ENCODE measurements at regions not wholly inside any gene's neighbourhood (a gene's known extent, or its start where the extent isn't known, plus 50 kb on each side); places are given as distances from the start of the nearest gene placed in this dataset.
"Not testable (repeated sequence)": the region's sequence is repeated elsewhere in the genome, so short reads cannot be mapped to it uniquely, and the experiment has no call there.

GRCh38 chr3:74921676-74922075 is 307.2 kb upstream of the CNTN3 start:
- DNase-seq = no peak

- DNase-seq = no peak
These were observed 306.4 kb upstream of the CNTN3 start for GRCh38 chr3:74920721-74921350.

- no peak for DNase-seq
These were observed 302.2 kb upstream of the CNTN3 start for GRCh38 chr3:74916696-74917095.

GRCh38 chr3:74906181-74906580 is 291.7 kb upstream of the CNTN3 start:
- no peak for DNase-seq

GRCh38 chr3:74905478-74905877 is 291.0 kb upstream of the CNTN3 start:
- no peak for DNase-seq

- no peak for DNase-seq
These were observed 290.2 kb upstream of the CNTN3 start for GRCh38 chr3:74904646-74905045.

GRCh38 chr3:74899796-74900516 is 285.5 kb upstream of the CNTN3 start:
- DNase-seq = not testable (repeated sequence)

DNA sequence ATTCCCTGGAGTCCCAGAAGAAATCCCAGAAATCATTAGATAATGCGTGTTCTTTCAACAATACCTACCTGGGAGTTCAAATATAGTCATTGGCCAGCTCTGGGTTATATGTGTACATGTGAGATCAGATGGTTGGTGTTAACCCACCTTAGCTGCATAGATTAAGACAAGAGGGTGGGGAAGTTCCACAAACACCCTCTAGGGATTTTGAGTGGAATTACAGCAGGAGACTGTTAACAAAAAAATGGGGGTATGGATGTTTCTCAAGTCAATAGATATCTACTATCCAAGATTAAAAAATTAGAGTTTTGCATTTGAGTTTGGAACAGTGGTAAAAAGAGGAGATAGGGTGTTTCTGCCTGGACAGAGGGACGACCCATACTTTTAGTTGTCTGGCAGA is 282.5 kb upstream of the CNTN3 start:
- DNase-seq = no peak

GRCh38 chr3:74891312-74891711 is 276.9 kb upstream of the CNTN3 start:
- no peak for DNase-seq

GRCh38 chr3:74883690-74884089 is 269.2 kb upstream of the CNTN3 start:
- no peak for DNase-seq

DNA sequence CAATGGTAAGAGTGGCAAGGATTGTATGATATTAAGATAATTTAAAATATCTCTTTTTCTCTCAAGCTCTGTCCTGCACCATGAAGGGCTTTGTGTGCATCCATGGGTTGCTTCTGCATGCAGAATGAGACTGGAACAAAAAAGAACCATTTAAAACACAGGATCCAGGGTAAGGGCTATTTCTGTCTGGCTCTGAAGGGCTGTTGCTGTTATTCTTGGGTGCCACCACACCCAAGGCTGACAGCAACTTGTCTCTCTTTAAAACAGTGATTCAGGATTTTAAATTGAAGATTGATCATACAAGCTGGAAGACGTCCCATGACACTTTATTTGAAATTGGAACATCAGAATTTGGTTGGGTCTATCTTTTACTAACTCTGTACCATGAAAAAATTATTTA is 268.8 kb upstream of the CNTN3 start:
- no peak for DNase-seq

DNA sequence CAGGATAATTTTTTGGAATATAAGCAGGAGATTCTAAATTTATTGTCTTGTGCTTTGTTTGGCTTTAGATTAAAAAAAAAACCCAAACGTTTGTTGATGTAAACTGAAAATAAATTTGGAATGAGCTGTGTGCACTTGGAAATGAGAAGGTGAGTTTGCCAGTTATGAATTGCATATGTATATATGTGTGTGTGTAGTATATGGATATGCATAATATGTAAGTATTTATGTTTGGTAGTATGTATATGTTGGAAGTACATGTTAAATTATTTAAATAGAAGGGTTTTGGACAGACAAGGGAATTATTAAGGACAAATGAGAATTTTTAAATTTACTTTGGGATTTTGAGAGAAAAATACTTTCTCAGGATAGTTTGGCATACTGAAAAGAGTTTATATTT is 265.8 kb upstream of the CNTN3 start:
- DNase-seq = no peak

DNA sequence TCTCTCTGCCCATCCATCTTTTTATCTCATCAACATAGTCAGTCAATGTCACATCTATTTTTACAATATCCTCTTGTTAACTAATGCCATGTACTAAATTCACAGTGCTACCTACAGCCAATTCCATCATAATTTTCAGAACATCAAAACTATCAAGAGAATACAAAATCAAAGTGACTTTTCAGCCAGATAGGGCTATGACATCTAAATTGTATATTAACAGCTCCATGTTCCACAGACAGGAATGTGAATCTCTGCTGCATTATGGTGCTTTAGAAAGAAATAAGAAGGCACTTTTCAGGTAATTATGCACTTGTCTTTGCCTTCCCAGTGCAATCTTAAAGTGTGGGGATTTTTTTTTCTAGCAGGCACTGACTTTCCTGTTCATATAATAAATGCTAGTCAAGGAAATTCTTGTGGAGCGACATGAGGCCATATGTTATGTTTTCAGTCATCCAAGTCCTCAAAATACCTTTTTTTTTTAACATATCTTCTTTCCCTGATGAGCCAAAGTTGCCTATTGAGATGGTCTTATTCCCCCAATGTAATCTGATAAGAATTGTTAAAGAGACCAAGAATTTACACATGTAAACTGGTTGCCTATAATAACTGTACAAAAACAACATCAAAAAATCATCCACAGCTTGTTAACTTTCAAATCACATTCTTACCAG is 252.0 kb upstream of the CNTN3 start:
- no peak for DNase-seq

GRCh38 chr3:74862476-74862875 is 248.0 kb upstream of the CNTN3 start:
- peak; percentile 42 for DNase-seq

GRCh38 chr3:74861211-74861610 is 246.8 kb upstream of the CNTN3 start:
- DNase-seq = no peak

DNA sequence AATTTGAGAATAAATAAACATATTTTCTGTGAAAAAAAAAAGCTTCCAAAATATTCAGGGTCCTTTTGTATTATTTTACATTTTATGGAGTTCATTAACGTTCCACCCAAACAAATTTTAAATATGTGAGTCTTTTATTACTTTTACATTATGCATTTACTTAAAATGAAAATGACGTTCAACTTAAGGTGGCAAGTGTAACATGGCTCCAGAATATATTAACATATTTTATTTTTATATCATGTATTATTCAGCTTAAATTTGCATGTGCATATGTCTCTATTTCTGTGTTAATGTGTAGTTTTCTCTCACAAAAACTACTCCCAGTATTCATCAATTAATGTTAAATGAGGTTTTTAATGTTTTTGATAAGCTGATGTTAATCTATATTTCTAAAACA is 243.6 kb upstream of the CNTN3 start:
- no peak for DNase-seq

DNA sequence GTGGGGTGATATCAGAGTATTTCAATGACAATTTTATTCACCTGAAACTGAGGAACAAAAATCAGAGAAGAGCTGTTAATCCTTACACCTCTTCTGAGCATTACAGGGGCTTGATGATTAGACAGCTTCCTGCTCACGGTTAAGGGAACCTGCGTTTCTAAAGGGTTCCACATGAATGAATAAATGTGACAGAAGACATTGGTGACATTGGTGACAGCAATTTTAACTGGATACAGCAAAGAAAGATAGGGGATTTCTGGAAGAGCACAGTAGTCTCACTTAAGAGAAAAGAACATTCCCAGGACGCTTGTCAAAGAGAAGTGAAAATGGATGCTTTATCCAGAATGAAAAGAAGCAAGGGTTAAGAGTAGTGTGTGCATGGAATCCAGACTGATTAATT is 235.9 kb upstream of the CNTN3 start:
- DNase-seq = no peak

DNA sequence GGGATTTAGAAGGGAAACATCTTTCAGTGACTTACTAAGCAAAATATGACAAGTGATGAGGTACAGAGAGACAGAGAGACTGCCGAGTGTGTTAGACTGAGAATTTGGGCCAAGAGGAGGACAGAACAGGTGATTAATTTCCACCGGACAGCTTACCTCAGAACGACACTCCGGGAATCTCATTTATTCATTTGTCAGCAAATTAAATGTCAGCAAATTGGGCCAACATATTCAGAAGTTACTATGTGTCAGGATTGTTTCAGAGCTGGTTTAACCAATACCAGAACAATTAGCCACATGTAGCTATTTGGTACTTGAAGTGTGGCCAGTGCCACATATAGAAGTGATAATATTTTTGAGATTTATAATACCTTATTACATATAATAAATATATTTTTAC is 232.6 kb upstream of the CNTN3 start:
- DNase-seq = no peak

DNA sequence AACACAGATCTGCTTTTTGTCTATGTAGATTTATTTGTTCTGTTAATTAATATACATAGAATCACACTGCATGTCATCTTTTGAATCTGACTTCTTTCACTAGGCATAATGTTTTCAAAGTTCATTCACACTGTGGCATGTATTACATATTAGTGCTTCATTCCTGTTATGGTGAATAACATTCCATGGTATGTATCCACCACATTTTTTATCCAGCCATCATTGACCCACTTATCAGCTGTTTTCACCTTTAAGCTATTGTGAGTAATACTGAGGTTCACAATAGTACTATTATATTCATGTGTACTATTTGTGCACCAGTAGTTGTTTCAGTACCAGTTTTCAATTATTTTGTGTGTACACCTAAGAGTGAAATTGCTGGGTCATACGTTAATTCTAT is 230.6 kb upstream of the CNTN3 start:
- no peak for DNase-seq

DNA sequence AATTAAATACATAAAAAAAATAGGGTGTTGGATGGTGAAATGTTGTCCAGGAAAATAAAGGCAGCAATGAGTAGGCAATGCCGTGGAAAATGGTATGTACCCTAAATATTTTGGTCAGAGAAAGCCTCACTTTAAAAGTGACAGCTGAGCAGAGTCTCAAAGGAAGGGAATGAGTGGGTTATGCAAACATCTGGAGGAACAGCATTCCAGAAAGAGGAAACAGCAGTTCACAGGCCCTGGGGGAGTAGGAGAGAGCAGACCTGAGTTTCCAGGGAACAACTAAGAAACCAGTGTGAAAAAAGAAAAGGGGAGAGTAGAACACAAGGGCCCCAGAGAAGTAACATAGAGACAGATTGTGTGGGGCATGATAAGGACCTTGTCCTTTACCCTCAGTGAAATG is 230.0 kb upstream of the CNTN3 start:
- DNase-seq = no peak

DNA sequence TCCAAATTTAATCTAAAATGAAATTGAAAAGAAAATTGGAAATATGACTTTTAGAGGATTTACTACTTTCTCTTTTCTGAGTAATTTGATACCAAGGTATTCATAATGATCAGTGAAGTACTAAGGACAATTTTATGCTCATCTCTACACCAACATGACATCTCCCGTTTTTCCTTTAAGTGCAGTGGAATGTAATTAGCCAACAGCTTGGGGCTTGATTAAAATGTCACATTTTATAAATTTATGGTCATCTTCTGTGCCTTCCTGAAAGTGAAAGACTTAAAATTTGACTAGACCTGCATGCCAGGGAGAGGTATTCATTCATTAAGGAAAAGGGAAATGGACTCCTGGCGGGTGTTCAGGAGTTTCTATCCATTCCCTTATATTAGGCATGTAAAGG is 228.2 kb upstream of the CNTN3 start:
- no peak for DNase-seq

GRCh38 chr3:74842141-74842540 is 227.7 kb upstream of the CNTN3 start:
- DNase-seq = no peak

DNA sequence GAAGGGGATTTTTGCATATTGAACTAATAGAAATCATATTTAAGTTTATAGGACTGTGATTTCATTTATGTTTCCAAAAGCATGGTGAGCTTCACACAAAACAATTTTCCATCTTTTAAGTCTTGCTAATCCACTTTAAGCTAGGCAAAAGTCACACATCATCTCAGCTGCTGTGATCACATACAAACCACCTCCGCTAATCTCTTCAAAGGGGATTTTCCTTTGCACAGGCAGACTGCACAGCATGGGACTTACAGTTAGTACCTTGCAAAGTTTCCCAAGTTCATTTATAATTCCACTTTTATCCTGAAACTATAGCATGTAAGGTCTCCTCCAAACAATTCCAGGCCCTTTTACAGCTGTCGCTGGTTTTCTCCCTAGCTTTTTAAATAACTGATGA is 225.1 kb upstream of the CNTN3 start:
- peak; percentile 89 for DNase-seq

GRCh38 chr3:74832925-74833324 is 218.5 kb upstream of the CNTN3 start:
- DNase-seq = no peak

All from skin of body (tissue), 1 donor.